Adipocyte (in vitro differentiated cells): ENCODE measurements at regions not wholly inside any gene's neighbourhood (a gene's known extent, or its start where the extent isn't known, plus 50 kb on each side); places are given as distances from the start of the nearest gene placed in this dataset.

Source experiments
- DNase-seq: peaks from one replicate; pipeline ENCODE4 v3.0.0-alpha.2; 2015; ENCODE audit warnings: low read depth
- H3K27me3 ChIP-seq: replicated peaks from 2 replicates; pipeline ENCODE4 v1.7.0; 2013; ENCODE audit warnings: mild to moderate bottlenecking, low read length, moderate library complexity; ENCODE audit not compliant: control insufficient read depth, insufficient read depth
- H3K36me3 ChIP-seq: 2 replicates; pipeline ENCODE4 v1.7.0; 2013; ENCODE audit warnings: low read length, mild to moderate bottlenecking, moderate library complexity; ENCODE audit not compliant: control insufficient read depth, insufficient read depth, severe bottlenecking
- H3K4me1 ChIP-seq: 2 replicates; pipeline ENCODE4 v1.7.0; 2013; ENCODE audit warnings: mild to moderate bottlenecking, low read length, moderate library complexity; ENCODE audit not compliant: control insufficient read depth, insufficient read depth
- H3K4me3 ChIP-seq: 2 replicates; pipeline ENCODE4 v1.7.0; 2013; ENCODE audit warnings: mild to moderate bottlenecking, low read length, moderate library complexity
- H3K9ac ChIP-seq: 2 replicates; pipeline ENCODE4 v1.7.0; 2013; ENCODE audit warnings: mild to moderate bottlenecking, low read length, moderate library complexity
- H3K9me3 ChIP-seq: 2 replicates; pipeline ENCODE4 v1.7.0; 2013; ENCODE audit warnings: mild to moderate bottlenecking, low read length, moderate library complexity; ENCODE audit not compliant: control insufficient read depth

DNA sequence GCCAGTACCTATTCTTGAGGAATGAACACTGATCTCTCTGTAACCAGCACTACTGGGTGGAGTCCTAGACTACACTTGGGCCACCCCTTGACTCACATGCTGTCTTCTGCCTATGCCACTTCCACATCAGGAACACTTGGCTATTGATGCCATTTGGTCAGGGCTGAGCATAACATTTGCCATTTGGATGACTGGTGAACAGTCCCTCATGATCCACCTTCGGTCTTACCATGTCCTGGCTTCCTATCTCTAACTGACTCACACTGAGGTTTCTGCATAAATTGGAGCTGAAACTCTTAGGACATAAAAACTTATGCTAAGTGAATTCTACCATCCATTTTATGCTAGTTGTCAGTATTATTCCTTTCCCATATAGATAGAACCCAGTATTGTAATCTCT is 91.7 kb upstream of the PELI2 start:
- no peak for DNase-seq
- H3K36me3 ChIP-seq = no peaks in the 10 kb centered on the region
- no peaks in the 10 kb centered on the region for H3K27me3 ChIP-seq
- no peaks in the 10 kb centered on the region for H3K9me3 ChIP-seq
- H3K4me1 ChIP-seq = peaks cover 13% of the 10 kb centered on the region
- H3K4me3 ChIP-seq = no peak overlapping the region
- no peak overlapping the region for H3K9ac ChIP-seq

DNA sequence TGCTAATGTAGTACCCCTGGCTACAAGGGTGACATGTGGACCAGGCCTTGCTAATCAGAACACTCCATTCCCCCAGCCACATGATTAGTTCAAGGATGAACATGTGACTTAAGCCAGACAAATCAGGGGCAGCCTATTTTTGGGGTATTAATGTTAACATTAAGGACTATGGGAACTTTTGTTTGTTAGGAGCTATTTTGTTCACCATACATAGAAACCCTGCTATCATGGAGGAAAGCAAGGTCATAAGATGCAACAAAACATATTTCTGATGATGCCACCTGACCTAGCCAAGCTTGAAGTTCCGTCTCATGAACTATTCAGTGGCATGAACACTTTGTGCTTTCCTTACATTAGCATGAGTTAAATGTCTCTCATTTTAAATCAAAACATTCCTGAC is 90.8 kb upstream of the PELI2 start:
- Histone ChIP-seq H3K4me1 (peaks cover 13% of the 10 kb centered on the region), H3K36me3 (no peaks in the 10 kb centered on the region), H3K4me3 (no peak overlapping the region), H3K27me3 (no peaks in the 10 kb centered on the region), H3K9me3 (no peaks in the 10 kb centered on the region), H3K9ac (no peak overlapping the region)
- DNase-seq = no peak

DNA sequence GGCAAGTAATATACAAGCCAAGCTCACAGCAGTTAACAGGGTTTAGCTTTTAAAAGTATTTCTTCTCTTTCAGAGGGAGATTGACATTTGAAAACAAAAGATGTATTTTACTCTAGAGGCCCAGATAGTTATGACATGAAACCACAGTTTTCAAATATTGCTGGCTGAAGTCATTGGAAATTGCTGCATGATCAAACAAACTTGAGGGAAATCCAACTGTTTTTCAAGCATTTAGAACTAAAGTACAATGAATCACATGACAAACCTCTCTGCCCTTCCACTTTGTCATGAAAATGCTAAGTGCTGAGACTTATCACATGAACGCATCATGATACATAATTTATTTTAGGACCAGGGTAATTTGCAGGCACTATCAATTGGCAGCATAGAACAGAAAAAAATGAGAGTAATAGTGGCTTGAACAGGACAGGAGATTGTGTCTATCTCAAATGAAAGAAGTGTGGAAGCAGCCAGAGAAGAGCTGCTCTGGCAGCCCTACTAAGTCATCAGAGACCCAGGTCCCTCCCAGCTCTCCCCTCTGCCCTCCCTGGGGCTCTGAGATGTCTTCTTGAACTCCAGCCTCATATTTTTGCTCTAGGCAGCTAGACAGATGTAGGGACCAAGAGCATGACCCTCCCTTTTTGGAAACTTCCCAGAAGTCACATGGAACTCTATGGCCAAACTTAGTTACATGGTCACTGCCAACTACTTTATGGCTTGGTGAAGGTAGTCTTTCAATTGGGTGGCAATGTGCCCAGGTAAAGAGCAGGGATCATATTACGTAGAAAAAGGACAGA is 90.1 kb upstream of the PELI2 start:
- Histone ChIP-seq H3K4me3 (no peak overlapping the region), H3K9me3 (no peaks in the 10 kb centered on the region), H3K9ac (no peak overlapping the region), H3K4me1 (peaks cover 13% of the 10 kb centered on the region), H3K36me3 (no peaks in the 10 kb centered on the region), H3K27me3 (no peaks in the 10 kb centered on the region)
- no peak for DNase-seq

DNA sequence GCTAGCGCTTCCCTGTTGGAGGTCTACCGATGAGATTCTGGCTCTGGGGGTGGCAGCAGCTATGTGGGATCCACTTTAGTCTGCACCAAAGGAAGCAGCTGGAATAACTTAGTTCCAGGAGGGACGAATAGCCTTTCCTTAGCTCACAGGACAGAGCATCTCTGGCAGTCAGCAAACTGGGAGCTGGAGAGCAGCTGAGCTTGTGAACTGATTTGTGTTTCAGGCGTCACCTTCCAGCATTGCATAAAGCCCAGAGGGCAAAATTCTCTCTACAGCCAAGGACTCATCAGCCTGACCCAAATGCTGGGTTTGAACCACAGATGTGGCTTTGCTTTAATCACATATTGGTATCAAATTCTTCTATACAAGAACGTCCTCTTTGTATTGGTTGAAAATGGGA is 81.9 kb upstream of the PELI2 start:
- Histone ChIP-seq H3K27me3 (peaks cover 10% of the 10 kb centered on the region), H3K9ac (no peak overlapping the region), H3K9me3 (no peaks in the 10 kb centered on the region), H3K4me1 (no peaks in the 10 kb centered on the region), H3K36me3 (no peaks in the 10 kb centered on the region), H3K4me3 (no peak overlapping the region)
- no peak for DNase-seq

DNA sequence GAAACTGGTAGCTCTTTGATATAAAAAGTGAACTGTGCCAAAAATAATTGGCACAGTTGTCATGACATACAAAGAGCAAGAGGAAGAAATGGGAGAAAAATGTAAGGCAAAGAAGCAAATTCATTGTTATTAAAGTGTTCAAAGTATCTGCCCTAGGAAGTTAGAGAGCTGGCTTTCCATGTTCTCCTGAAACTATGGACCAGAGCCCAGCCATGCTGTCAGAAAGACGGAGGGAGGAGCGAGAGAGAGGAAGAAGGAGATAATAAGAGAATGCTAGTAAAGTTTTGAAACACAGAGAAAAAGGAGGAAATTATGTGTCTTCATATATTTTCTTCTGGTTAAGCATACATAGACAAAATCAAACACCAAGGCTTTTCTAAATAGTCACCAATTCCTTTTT is 78.1 kb upstream of the PELI2 start:
- Histone ChIP-seq H3K4me3 (no peak overlapping the region), H3K9ac (no peak overlapping the region), H3K36me3 (no peaks in the 10 kb centered on the region), H3K9me3 (no peaks in the 10 kb centered on the region), H3K4me1 (no peaks in the 10 kb centered on the region), H3K27me3 (peaks cover 10% of the 10 kb centered on the region)
- DNase-seq = no peak

DNA sequence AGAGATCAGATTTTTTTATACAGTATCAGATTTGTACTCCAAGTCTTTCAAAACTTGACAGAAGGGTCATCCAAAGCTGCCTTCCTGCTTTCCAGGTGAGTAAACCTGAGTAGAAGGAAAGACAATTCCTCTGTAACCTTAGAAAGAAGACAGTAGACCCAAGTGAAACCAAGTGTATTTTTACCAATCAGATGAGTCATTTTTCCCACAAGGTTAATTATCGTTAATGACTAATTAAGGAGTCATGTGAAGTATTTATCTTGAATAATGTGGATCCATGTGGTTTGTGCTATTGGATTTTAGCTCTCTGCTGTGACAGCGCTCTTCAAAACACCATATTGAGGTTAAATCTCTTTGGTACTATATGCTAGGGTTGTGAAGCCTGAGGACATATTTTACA is 74.0 kb upstream of the PELI2 start:
- H3K36me3 ChIP-seq = no peaks in the 10 kb centered on the region
- no peak for DNase-seq
- H3K9me3 ChIP-seq = no peaks in the 10 kb centered on the region
- no peak overlapping the region for H3K4me3 ChIP-seq
- H3K27me3 ChIP-seq = peaks cover 7% of the 10 kb centered on the region
- no peak overlapping the region for H3K9ac ChIP-seq
- no peaks in the 10 kb centered on the region for H3K4me1 ChIP-seq

DNA sequence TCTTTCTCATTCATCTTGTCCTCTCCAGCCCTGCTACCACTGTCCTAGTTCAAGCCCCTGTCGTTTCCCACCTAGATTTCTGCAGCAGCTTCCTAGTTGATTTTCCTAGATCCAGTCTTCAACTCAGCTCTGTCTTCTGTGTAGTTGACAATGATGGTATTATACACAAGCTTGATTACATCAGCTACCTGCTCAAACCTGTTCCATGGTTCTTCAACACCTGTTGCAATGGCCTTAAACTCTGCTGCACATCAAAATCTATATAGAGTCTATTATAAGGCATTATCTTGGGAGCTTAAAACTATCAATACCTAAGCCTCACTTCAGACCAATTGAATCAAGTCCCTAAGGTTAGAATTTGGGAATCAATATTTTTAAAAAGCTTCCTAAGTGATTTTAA is 71.7 kb upstream of the PELI2 start:
- Histone ChIP-seq H3K9me3 (no peaks in the 10 kb centered on the region), H3K36me3 (no peaks in the 10 kb centered on the region), H3K9ac (no peak overlapping the region), H3K4me1 (no peaks in the 10 kb centered on the region), H3K27me3 (no peaks in the 10 kb centered on the region), H3K4me3 (no peak overlapping the region)
- no peak for DNase-seq

DNA sequence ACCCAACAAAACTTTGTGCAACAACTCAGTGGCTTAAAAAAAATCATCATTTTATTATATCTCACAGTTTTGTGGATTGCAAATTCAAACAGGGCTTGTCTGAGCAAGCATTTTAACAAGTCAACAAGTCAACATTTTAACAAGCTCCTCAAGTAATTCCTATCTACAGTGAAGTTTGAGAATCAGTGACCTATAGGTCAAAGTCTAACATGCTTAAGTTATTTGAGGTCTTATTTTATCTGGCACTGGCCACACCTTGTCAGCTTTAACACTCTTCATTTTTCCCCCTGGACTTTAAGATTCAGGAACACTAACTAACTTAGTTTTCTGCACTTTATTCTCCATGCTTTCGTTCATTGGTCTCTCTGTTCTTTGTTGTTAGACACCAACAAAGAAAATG is 71.2 kb upstream of the PELI2 start:
- Histone ChIP-seq H3K36me3 (no peaks in the 10 kb centered on the region), H3K27me3 (no peaks in the 10 kb centered on the region), H3K4me3 (no peak overlapping the region), H3K9me3 (no peaks in the 10 kb centered on the region), H3K9ac (no peak overlapping the region), H3K4me1 (no peaks in the 10 kb centered on the region)
- DNase-seq = no peak

DNA sequence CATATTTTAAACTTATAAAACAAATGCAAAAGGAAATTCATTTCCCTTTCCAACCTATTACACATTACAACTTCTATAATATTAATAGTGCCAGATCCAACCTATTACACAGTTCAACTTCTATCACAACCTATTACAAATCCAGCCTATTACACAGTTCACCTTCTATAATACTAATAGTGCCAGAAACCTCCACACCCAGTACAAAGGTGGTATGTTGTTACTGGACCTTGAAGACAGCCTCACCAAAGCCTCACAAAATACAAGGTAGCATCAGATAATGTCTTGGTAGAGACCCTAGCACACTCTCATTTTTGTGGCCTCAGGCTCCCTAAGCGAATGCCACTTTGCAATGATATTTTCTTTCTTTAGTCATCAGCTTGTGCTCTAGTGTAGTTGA is 68.7 kb upstream of the PELI2 start:
- DNase-seq = no peak
- Histone ChIP-seq H3K4me3 (no peak overlapping the region), H3K36me3 (no peaks in the 10 kb centered on the region), H3K27me3 (no peaks in the 10 kb centered on the region), H3K9me3 (no peaks in the 10 kb centered on the region), H3K9ac (no peak overlapping the region), H3K4me1 (no peaks in the 10 kb centered on the region)

DNA sequence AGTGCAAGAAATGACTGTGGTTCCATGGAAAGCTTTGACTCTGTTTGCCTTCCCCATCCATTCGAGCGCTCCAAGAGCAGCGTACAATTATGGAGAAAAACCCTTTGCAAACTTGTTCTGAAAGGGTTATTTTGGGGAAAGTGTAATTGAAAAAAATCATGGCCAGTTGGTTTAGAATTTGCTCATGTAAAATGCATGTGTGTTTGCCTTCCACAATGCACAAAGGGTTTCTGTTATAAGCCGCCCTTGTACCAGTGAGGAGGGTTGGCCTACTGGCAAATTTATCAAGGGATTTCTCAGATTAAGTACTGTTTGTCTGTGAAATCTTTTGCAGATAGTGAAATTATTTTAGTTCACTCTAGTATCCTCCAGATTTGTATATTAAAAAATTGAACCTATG is 62.7 kb upstream of the PELI2 start:
- no peak overlapping the region for H3K4me3 ChIP-seq
- no peaks in the 10 kb centered on the region for H3K4me1 ChIP-seq
- peaks cover 6% of the 10 kb centered on the region for H3K27me3 ChIP-seq
- no peaks in the 10 kb centered on the region for H3K9me3 ChIP-seq
- H3K9ac ChIP-seq = no peak overlapping the region
- H3K36me3 ChIP-seq = no peaks in the 10 kb centered on the region
- DNase-seq = no peak

DNA sequence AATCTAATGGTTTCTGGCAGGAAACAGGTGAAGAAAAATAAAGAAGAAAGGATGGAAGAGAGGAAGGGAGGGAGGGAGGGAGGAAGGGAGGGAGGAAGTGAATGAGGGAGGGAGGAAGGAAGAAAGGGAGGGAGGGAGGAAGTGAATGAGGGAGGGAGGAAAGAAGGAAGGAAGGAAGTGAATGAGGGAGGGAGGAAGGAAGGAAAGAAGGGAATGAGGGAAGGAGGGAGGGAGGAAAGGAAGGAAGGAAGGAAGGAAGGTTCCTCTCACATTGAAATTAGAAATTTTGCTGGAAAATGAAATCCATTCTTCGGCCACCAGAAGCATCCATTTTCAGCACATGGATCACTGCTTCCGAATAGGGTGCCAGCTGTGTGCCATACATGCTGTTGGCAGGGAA is 62.2 kb upstream of the PELI2 start:
- no peaks in the 10 kb centered on the region for H3K4me1 ChIP-seq
- no peak overlapping the region for H3K4me3 ChIP-seq
- H3K27me3 ChIP-seq = peaks cover 6% of the 10 kb centered on the region
- no peaks in the 10 kb centered on the region for H3K9me3 ChIP-seq
- DNase-seq = no peak
- H3K9ac ChIP-seq = no peak overlapping the region
- H3K36me3 ChIP-seq = no peaks in the 10 kb centered on the region
